Activated CD4-positive, alpha-beta memory T cell treated with anti-CD3 and anti-CD28 coated beads for 36 hours (primary cell): ENCODE measurements at regions not wholly inside any gene's neighbourhood (a gene's known extent, or its start where the extent isn't known, plus 50 kb on each side); places are given as distances from the start of the nearest gene placed in this dataset.
"Not testable (repeated sequence)": the region's sequence is repeated elsewhere in the genome, so short reads cannot be mapped to it uniquely, and the experiment has no call there.

Experiments used
- CTCF ChIA-PET: fragments of 350-600 bp; sonication (Branson Sonifier 250); formaldehyde crosslinking; loops from one replicate; lab custom pipeline; 2021; ENCODE audit warnings: antibody characterized with exemption, inconsistent platforms; lab: Charles Lee
- POLR2A ChIA-PET: fragments of 350-600 bp; sonication (Branson Sonifier 250); formaldehyde crosslinking; loops from one replicate; lab custom pipeline; 2021; ENCODE audit warnings: antibody characterized with exemption; lab: Charles Lee
- DNase-seq: peaks from one replicate; pipeline ENCODE4 v3.0.0-alpha.2; 2020
- H3K27ac Mint-ChIP-seq: one replicate; pipeline ENCODE4 v1.8.0; 2021; ENCODE audit warnings: mixed read lengths
- H3K27me3 Mint-ChIP-seq: one replicate; pipeline ENCODE4 v1.8.0; 2021; ENCODE audit warnings: mixed read lengths
- H3K36me3 Mint-ChIP-seq: one replicate; pipeline ENCODE4 v1.8.0; 2021; ENCODE audit warnings: mixed read lengths
- H3K4me1 Mint-ChIP-seq: one replicate; pipeline ENCODE4 v1.8.0; 2021; ENCODE audit warnings: low read depth, mixed read lengths
- H3K4me3 Mint-ChIP-seq: one replicate; pipeline ENCODE4 v1.8.0; 2021; ENCODE audit warnings: mild to moderate bottlenecking, mixed read lengths
- H3K9me3 Mint-ChIP-seq: one replicate; pipeline ENCODE4 v1.8.0; 2021; ENCODE audit warnings: mixed read lengths
- intact Hi-C: fragments of 100-400 bp; cut with micrococcal nuclease; formaldehyde crosslinking; loops from one replicate; pipeline ENCODE4 v1.15.1; 2023

DNA sequence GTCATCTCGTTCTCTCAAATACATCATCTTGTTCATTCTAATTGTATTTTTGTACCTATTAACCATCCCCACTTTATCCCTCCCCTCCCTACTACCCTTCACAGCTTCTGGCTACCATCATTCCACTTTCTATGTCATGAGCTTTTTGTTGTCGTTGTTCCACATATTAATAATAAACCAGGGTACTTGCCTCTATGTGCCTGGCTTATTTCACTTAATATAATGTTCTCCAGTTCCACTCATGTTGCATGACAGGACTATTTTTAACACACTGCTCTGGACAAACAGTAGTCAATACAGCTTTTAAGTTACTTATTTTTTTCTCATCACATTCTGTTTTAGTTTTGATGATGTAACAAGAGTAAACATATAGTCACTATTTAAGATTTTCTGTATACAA, 872.3 kb downstream of the SLITRK1 start:
- POLR2A ChIA-PET = no interaction called here
- H3K27ac Mint-ChIP-seq = no peak overlapping the region
- peaks cover 6% of the 10 kb centered on the region for H3K9me3 Mint-ChIP-seq
- no peak for DNase-seq
- no peaks in the 10 kb centered on the region for H3K4me1 Mint-ChIP-seq
- no peaks in the 10 kb centered on the region for H3K36me3 Mint-ChIP-seq
- H3K4me3 Mint-ChIP-seq = no peak overlapping the region
- CTCF ChIA-PET = no interaction called here
- intact Hi-C loops = no loop called here
- no peaks in the 10 kb centered on the region for H3K27me3 Mint-ChIP-seq

DNA sequence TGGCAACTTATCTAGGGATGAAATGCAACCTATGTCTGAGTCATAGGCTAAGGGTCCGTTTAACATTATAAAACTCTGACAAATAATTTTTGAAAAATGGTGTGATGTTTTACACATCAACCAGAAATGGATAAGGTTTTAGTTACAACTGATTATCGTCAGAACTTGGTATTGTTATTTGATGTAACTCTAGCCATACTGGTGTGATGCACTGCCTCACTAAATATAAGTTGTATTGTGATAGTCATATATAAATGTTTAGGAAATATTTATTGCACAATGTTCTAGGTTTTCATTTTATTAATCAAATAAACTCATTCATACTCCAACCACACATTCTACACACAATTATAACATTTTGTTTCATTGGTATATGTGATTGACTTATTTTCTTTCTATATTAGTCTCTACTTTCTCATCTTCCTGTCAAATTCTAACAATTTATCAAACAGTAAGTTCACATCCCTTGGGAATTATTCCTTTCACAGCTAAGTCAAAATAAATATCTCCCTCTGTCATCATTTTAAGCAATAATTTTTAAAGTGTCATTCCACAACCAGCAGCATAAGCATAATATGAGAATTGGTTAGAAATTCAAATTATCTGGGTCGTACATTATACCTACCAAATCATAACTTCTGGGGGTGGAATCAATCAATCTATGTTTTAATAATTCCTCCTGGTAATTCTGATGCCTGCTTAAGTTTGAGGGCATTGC, 873.9 kb downstream of the SLITRK1 start:
- ChIA-PET CTCF (no interaction called here), POLR2A (no interaction called here)
- DNase-seq = no peak
- Mint-ChIP-seq H3K36me3 (no peaks in the 10 kb centered on the region), H3K4me3 (no peak overlapping the region), H3K4me1 (no peaks in the 10 kb centered on the region), H3K27ac (no peak overlapping the region), H3K27me3 (no peaks in the 10 kb centered on the region), H3K9me3 (peaks cover 6% of the 10 kb centered on the region)
- intact Hi-C loops = no loop called here

DNA sequence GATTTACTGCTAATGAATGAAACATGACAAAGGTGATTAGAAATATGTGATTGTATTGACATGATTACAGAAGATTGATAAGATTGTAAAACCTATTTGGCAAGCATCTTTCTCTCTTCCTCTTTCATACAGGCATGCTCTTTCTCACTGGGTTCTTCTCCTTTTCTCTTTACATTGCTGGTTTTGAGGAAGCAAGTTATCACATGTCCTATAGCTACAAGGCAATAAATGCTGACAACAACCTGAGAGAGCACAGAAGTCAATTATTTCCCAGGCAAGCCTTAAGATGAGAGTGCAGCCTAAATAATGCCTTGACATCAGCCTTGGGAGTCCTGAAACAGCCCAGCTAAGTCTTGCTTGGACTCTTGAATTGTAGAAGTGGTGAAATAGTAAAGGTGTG, 875.0 kb downstream of the SLITRK1 start:
- Mint-ChIP-seq H3K27ac (no peak overlapping the region), H3K36me3 (no peaks in the 10 kb centered on the region), H3K4me3 (no peak overlapping the region), H3K9me3 (peaks cover 6% of the 10 kb centered on the region), H3K27me3 (no peaks in the 10 kb centered on the region), H3K4me1 (no peaks in the 10 kb centered on the region)
- intact Hi-C loops = no loop called here
- ChIA-PET CTCF (no interaction called here), POLR2A (no interaction called here)
- DNase-seq = no peak

DNA sequence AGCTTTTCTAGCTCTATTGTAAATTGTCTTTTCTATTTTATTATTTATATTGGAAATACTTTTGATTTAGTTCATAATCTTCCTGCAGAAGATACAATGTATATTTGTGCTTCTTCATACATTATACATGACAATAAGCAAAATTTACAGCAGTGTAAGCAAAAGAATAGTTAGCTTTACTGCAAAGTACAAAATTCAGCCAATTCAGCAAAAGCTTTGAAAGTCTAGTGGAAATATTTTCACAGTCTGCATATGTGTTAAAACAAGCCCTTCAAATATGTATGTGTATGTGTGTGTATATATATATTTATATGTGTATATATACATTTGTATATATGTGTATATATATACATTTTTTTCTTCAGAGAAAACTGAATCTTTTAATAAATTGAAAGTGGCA, 879.1 kb downstream of the SLITRK1 start:
- no peak overlapping the region for H3K4me3 Mint-ChIP-seq
- no peaks in the 10 kb centered on the region for H3K36me3 Mint-ChIP-seq
- H3K27me3 Mint-ChIP-seq = no peaks in the 10 kb centered on the region
- no peak for DNase-seq
- ChIA-PET POLR2A (interaction anchor here (0.6 kb wide), 1 partner anchor 235 kb away, joined by 3 read pairs; no protein-coding TSS in a partner anchor), CTCF (no interaction called here)
- peaks cover 7% of the 10 kb centered on the region for H3K9me3 Mint-ChIP-seq
- intact Hi-C loops = no loop called here
- H3K4me1 Mint-ChIP-seq = no peaks in the 10 kb centered on the region
- H3K27ac Mint-ChIP-seq = no peak overlapping the region

DNA sequence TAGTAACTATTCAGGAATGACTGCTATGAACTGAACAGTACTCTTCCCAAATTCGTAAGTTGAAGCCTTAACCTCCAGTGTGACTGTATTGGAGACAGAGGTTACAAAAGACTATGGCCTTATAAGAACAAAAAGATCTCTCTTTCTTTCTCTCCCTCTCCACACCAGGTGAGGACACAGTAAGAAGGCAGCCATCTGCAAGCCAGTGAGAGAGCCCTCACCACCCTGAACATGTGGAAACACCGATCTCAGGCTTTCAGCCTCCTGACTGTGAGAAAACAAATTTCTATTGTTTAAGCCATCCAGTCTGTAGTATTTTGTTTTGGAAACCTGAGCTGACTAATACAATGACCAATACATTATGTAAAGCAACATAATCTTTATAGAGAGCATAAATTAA, 888.9 kb downstream of the SLITRK1 start:
- H3K36me3 Mint-ChIP-seq = no peaks in the 10 kb centered on the region
- H3K9me3 Mint-ChIP-seq = peaks cover 8% of the 10 kb centered on the region
- H3K4me3 Mint-ChIP-seq = no peak overlapping the region
- no peaks in the 10 kb centered on the region for H3K4me1 Mint-ChIP-seq
- no peaks in the 10 kb centered on the region for H3K27me3 Mint-ChIP-seq
- ChIA-PET CTCF (no interaction called here), POLR2A (no interaction called here)
- intact Hi-C loops = no loop called here
- no peak overlapping the region for H3K27ac Mint-ChIP-seq
- DNase-seq = no peak

DNA sequence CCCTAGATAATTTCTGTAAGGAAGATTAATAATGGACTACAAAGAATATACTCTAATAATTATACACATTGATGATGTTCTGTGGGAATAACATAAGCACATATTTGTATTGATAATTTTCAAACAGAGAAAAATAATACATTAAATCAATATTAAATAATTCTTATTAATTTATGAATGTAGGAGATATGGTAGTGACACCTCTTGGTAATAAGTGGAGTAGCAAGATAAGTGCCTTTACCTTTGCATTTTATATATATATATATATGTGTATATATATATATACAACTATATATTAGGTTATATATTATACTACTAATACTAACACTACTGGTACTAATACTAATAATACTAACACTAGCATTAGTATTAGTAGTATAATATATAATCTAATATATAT, 905.8 kb downstream of the SLITRK1 start:
- POLR2A ChIA-PET = no interaction called here
- intact Hi-C loops = no loop called here
- CTCF ChIA-PET = no interaction called here
- Mint-ChIP-seq H3K36me3 (no peaks in the 10 kb centered on the region), H3K27me3 (no peaks in the 10 kb centered on the region), H3K9me3 (peaks cover 4% of the 10 kb centered on the region), H3K4me3 (no peak overlapping the region), H3K4me1 (no peaks in the 10 kb centered on the region), H3K27ac (no peak overlapping the region)
- no peak for DNase-seq

DNA sequence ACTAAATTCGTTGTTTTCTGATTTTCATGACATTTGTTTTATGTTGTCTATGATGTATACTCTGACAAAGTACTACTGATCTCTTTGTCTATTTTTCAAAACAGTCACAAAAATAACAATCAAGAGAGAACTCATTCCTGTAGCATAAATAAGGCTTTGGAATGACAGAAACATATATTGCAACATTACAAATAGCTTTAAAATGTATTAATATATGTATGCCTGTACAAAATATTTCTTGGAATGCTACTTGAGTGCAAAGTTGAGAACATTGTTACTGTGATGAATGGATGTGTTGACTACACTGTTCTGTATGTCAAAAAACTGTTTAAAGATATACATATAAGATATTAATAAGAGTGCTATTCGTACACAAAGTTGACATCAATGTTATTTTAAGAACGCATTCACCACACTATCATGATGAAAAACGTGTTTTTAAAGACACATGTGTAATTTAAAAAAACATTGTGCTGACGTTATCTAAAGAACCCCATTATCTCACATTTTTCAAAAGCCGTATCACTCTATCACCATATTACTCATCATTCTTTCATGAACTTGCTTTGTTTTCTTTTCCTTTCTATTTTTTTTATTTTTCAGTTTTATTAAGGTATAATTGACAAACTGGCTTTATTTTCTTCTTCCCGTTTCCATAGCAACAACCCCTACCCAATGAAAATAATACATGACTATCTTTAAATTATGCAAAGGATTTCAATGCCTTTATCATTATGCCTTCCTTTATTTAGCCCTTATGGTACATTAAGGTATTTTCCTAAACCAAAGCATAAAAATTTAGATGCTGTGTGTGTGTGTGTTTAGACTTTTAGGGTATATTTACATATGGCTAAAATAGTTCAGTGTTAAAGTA, 918.8 kb downstream of the SLITRK1 start:
- no peak for DNase-seq
- no peaks in the 10 kb centered on the region for H3K4me1 Mint-ChIP-seq
- no peak overlapping the region for H3K27ac Mint-ChIP-seq
- H3K36me3 Mint-ChIP-seq = no peaks in the 10 kb centered on the region
- H3K9me3 Mint-ChIP-seq = peaks cover 3% of the 10 kb centered on the region
- H3K4me3 Mint-ChIP-seq = no peak overlapping the region
- no peaks in the 10 kb centered on the region for H3K27me3 Mint-ChIP-seq
- CTCF ChIA-PET = no interaction called here
- intact Hi-C loops = no loop called here
- POLR2A ChIA-PET = no interaction called here

DNA sequence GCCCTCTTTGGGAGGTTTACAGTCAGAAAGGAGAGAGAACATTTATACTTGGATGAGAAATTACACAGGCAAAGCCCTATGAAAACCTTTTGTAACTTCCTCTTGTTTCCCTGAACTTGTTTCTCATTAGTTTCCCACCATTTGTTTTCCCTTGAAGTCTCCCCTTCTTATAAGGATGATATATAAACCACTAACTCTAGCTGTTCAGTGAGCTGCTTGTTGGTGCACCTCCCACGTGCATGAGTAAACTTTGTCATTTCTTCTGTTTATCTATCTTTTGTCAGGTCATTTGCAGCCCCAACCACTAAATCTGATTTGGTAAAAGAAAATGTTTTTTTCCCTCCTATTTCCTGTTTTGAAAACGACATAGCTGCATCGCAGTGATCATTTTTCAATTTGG, 919.9 kb downstream of the SLITRK1 start:
- intact Hi-C loops = no loop called here
- Mint-ChIP-seq H3K9me3 (peaks cover under 1% of the 10 kb centered on the region), H3K27ac (no peak overlapping the region), H3K4me3 (no peak overlapping the region), H3K36me3 (no peaks in the 10 kb centered on the region), H3K4me1 (no peaks in the 10 kb centered on the region), H3K27me3 (no peaks in the 10 kb centered on the region)
- no peak for DNase-seq
- POLR2A ChIA-PET = no interaction called here
- CTCF ChIA-PET = no interaction called here

DNA sequence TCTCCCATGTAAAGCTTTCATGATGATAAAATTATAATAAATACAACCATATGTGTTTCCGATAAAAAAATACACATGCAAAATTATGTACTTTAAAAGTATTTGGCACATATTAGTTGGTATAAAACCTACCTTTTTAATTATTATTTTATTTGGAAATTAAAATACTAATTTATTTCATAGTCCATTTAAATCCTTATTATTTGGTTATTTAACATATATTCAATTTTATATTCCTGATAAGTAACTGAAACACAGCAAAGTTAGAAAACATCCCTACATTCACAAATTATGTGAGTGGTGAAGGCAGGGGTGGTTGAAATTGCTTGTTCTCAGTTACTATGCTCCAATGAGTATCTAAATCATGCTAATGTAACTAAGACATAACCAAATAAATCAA, 920.5 kb downstream of the SLITRK1 start:
- Mint-ChIP-seq H3K4me1 (no peaks in the 10 kb centered on the region), H3K27me3 (no peaks in the 10 kb centered on the region), H3K27ac (no peak overlapping the region)

DNA sequence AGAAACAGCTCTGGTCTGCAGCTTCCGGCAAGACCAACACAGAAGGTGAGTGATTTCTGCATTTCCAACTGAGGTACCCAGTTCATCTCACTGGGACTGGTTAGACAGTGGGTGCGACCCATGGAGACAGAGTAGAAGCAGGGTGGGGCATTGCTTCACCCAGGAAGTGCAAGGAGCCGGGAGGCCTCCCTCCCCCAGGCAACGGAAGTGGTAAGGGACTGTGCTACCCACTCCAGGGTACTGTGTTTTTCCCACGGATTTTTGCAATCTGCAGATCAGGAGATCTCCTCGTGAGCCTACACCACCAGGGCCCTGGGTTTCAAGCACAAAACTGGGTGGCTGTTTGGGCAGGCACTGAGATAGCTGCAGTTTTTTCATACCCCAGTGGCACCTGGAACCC, 929.9 kb downstream of the SLITRK1 start:
- H3K27ac Mint-ChIP-seq, POLR2A ChIA-PET, H3K4me1 Mint-ChIP-seq, H3K4me3 Mint-ChIP-seq, H3K36me3 Mint-ChIP-seq, DNase-seq, H3K27me3 Mint-ChIP-seq, intact Hi-C loops, CTCF ChIA-PET: not testable (repeated sequence)
- H3K9me3 Mint-ChIP-seq = peaks cover 12% of the 10 kb centered on the region

More for the DNA sequence above, 920.5 kb downstream of the SLITRK1 start:
- H3K36me3 Mint-ChIP-seq = no peaks in the 10 kb centered on the region
- no peak for DNase-seq
- CTCF ChIA-PET = no interaction called here
- intact Hi-C loops = no loop called here
- H3K4me3 Mint-ChIP-seq = no peak overlapping the region
- POLR2A ChIA-PET = no interaction called here
- no peaks in the 10 kb centered on the region for H3K9me3 Mint-ChIP-seq

DNA sequence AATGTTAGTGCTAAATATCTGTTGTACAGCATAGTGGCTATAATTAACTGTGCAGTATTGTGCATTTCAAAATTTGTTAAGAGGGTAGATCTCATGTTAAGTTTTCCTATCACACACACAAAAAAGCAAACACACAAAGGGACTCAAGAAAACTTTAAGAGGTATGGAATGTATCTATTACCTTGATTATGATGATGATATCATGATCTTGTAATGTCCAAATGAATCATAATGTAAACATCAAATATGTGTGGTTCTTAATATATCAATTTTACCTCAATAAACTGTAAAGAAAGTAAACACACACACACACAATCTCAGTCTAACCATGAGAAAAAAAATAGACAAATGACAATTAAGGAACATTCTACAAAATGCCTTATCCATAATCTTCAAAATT, 934.6 kb downstream of the SLITRK1 start:
- H3K27ac Mint-ChIP-seq = no peak overlapping the region
- no peaks in the 10 kb centered on the region for H3K27me3 Mint-ChIP-seq
- H3K9me3 Mint-ChIP-seq = peaks cover 3% of the 10 kb centered on the region
- no peak for DNase-seq
- intact Hi-C loops = no loop called here
- H3K36me3 Mint-ChIP-seq = no peaks in the 10 kb centered on the region
- H3K4me3 Mint-ChIP-seq = no peak overlapping the region
- CTCF ChIA-PET = no interaction called here
- H3K4me1 Mint-ChIP-seq = no peaks in the 10 kb centered on the region
- POLR2A ChIA-PET = no interaction called here

DNA sequence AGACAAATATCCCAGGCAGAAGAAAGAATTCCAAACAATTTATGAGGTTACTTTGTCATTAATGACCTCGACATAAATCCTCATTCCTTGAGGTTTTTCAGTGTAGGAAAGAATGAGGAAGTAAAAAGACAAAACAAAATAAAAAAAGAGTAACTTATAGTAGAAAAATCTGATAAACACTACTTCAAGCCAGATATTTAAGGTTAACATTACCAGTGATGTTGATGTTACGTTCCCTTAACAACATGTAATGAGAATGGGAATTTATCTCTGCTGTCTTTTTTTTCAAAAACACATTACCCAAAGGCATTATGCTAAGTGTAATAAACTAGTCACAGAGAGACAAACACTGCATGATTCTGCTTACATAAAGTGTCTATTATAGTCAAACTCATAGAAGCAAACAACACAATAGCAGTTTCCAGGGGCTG, 935.1 kb downstream of the SLITRK1 start:
- Mint-ChIP-seq H3K27me3 (no peaks in the 10 kb centered on the region), H3K9me3 (peaks cover 3% of the 10 kb centered on the region), H3K27ac (no peak overlapping the region), H3K4me3 (no peak overlapping the region), H3K4me1 (no peaks in the 10 kb centered on the region), H3K36me3 (no peaks in the 10 kb centered on the region)
- POLR2A ChIA-PET = no interaction called here
- CTCF ChIA-PET = no interaction called here
- no peak for DNase-seq
- intact Hi-C loops = no loop called here
